ENCODE measurements at regions not wholly inside any gene's neighbourhood (a gene's known extent, or its start where the extent isn't known, plus 50 kb on each side); places are given as distances from the start of the nearest gene placed in this dataset.

GRCh38 chr13:64847767-64848166 is 2382.4 kb downstream of the PCDH9 start:
- Histone ChIP-seq H3K27me3 (no peaks in the 10 kb centered on the region), H3K36me3 (no peaks in the 10 kb centered on the region), H3K9me3 (no peaks in the 10 kb centered on the region), H3K4me3 (no peak overlapping the region), H3K27ac (no peak overlapping the region), H3K4me1 (no peaks in the 10 kb centered on the region)
- ATAC-seq: no peak
- 72 to 80% methylated on average over 4 to 6 of the region's 6 CpGs for WGBS, 2 donors (ENCODE audit: low coverage in 1 of 2)
- no peak for TF ChIP-seq CTCF (IDR thresholded peaks at IDR 0.05)
- TF ChIP-seq EP300 (IDR thresholded peaks at IDR 0.05): no peak
- TF ChIP-seq POLR2AphosphoS5 (IDR thresholded peaks at IDR 0.05): no peak
- no peak for TF ChIP-seq POLR2A (IDR thresholded peaks at IDR 0.05)

GRCh38 chr13:64845110-64845509 is 2385.0 kb downstream of the PCDH9 start:
- Histone ChIP-seq H3K9me3 (no peaks in the 10 kb centered on the region), H3K4me1 (no peaks in the 10 kb centered on the region), H3K27me3 (no peaks in the 10 kb centered on the region), H3K4me3 (no peak overlapping the region), H3K27ac (no peak overlapping the region), H3K36me3 (no peaks in the 10 kb centered on the region)
- 0 to 80% methylated on average over 1 of the region's 1 CpG for WGBS, 2 donors (ENCODE audit: low coverage in 1 of 2)
- no peak for TF ChIP-seq EP300 (IDR thresholded peaks at IDR 0.05)
- TF ChIP-seq POLR2A (IDR thresholded peaks at IDR 0.05): no peak
- TF ChIP-seq CTCF (IDR thresholded peaks at IDR 0.05): no peak
- TF ChIP-seq POLR2AphosphoS5 (IDR thresholded peaks at IDR 0.05): no peak
- ATAC-seq: no peak

- no peak for ATAC-seq
Measured at GRCh38 chr13:64819081-64819480, 2411.1 kb downstream of the PCDH9 start.

GRCh38 chr13:64817691-64818090 is 2412.4 kb downstream of the PCDH9 start:
- no peaks in the 10 kb centered on the region for H3K9me3 ChIP-seq
- ATAC-seq: no peak
- 74 to 81% methylated on average over 3 of the region's 3 CpGs for WGBS, 2 donors (ENCODE audit: low coverage in 1 of 2)
- no peaks in the 10 kb centered on the region for H3K27me3 ChIP-seq
- TF ChIP-seq CTCF (IDR thresholded peaks at IDR 0.05) (no peak), EP300 (IDR thresholded peaks at IDR 0.05) (no peak), POLR2AphosphoS5 (IDR thresholded peaks at IDR 0.05) (no peak), POLR2A (IDR thresholded peaks at IDR 0.05) (no peak)
- no peaks in the 10 kb centered on the region for H3K36me3 ChIP-seq
- H3K4me1 ChIP-seq: no peaks in the 10 kb centered on the region
- H3K27ac ChIP-seq: no peak overlapping the region
- no peak overlapping the region for H3K4me3 ChIP-seq

More at GRCh38 chr13:64819081-64819480, 2411.1 kb downstream of the PCDH9 start:
- no peak overlapping the region for H3K4me3 ChIP-seq
- H3K9me3 ChIP-seq: no peaks in the 10 kb centered on the region
- TF ChIP-seq POLR2AphosphoS5 (IDR thresholded peaks at IDR 0.05): no peak
- TF ChIP-seq POLR2A (IDR thresholded peaks at IDR 0.05): no peak
- no peak for TF ChIP-seq CTCF (IDR thresholded peaks at IDR 0.05)
- TF ChIP-seq EP300 (IDR thresholded peaks at IDR 0.05): no peak
- H3K36me3 ChIP-seq: no peaks in the 10 kb centered on the region
- WGBS, 2 donors (ENCODE audit: low coverage in 1 of 2): 86 to 88% methylated on average over 2 of the region's 2 CpGs
- no peaks in the 10 kb centered on the region for H3K27me3 ChIP-seq
- H3K27ac ChIP-seq: no peak overlapping the region
- H3K4me1 ChIP-seq: no peaks in the 10 kb centered on the region

- no peaks in the 10 kb centered on the region for H3K27me3 ChIP-seq
- ATAC-seq: no peak
- no peak overlapping the region for H3K4me3 ChIP-seq
- TF ChIP-seq POLR2AphosphoS5 (IDR thresholded peaks at IDR 0.05): no peak
- TF ChIP-seq EP300 (IDR thresholded peaks at IDR 0.05): no peak
- H3K27ac ChIP-seq: no peak overlapping the region
- H3K36me3 ChIP-seq: no peaks in the 10 kb centered on the region
- H3K9me3 ChIP-seq: no peaks in the 10 kb centered on the region
- 79 to 83% methylated on average over 3 of the region's 3 CpGs for WGBS, 2 donors (ENCODE audit: low coverage in 1 of 2)
- H3K4me1 ChIP-seq: no peaks in the 10 kb centered on the region
Measured at GRCh38 chr13:64810750-64811149, 2419.4 kb downstream of the PCDH9 start.

Measured in gastroesophageal sphincter (tissue), 4 donors.